Activated B cell treated with CpG ODN at 0.5 μM for 24 hours (primary cell): ENCODE measurements at regions not wholly inside any gene's neighbourhood (a gene's known extent, or its start where the extent isn't known, plus 50 kb on each side); places are given as distances from the start of the nearest gene placed in this dataset.

Source experiments
- ATAC-seq: fragments of 200-7000 bp; cut with Tn5 transposase; one replicate; pipeline ENCODE4 v1.10.0; 2021; ENCODE audit warnings: low read depth, mild to moderate bottlenecking, moderate library complexity
- CTCF ChIA-PET: fragments of 350-600 bp; sonication (Branson Sonifier 250); formaldehyde crosslinking; loops from one replicate; lab custom pipeline; 2021; ENCODE audit warnings: antibody characterized with exemption; lab: Charles Lee
- POLR2A ChIA-PET: fragments of 350-600 bp; sonication (Branson Sonifier 250); formaldehyde crosslinking; loops from one replicate; lab custom pipeline; 2021; ENCODE audit warnings: antibody characterized with exemption; lab: Charles Lee
- DNase-seq: peaks from one replicate; pipeline ENCODE4 v3.0.0; 2022
- H3K27ac Mint-ChIP-seq: one replicate; pipeline ENCODE4 v1.8.0; 2020; ENCODE audit warnings: mixed read lengths
- H3K27me3 Mint-ChIP-seq: one replicate; pipeline ENCODE4 v1.8.0; 2021; ENCODE audit warnings: mixed read lengths
- H3K36me3 Mint-ChIP-seq: one replicate; pipeline ENCODE4 v1.8.0; 2021; ENCODE audit warnings: low read depth, mixed read lengths
- H3K4me1 Mint-ChIP-seq: one replicate; pipeline ENCODE4 v1.8.0; 2021; ENCODE audit warnings: mixed read lengths
- H3K4me3 Mint-ChIP-seq: one replicate; pipeline ENCODE4 v1.8.0; 2020; ENCODE audit warnings: mild to moderate bottlenecking, mixed read lengths
- H3K9me3 Mint-ChIP-seq: one replicate; pipeline ENCODE4 v1.8.0; 2020; ENCODE audit warnings: mixed read lengths
- intact Hi-C: fragments of 100-400 bp; cut with micrococcal nuclease; formaldehyde crosslinking; loops from one replicate; pipeline ENCODE4 v1.15.1; 2024
- TF ChIP-seq, protein P1 (sequence below): fragments of 200-600 bp; IDR thresholded peaks from one replicate; pipeline ENCODE4 v1.8.0; 2022; ENCODE audit warnings: antibody characterized with exemption, mild to moderate bottlenecking

DNA sequence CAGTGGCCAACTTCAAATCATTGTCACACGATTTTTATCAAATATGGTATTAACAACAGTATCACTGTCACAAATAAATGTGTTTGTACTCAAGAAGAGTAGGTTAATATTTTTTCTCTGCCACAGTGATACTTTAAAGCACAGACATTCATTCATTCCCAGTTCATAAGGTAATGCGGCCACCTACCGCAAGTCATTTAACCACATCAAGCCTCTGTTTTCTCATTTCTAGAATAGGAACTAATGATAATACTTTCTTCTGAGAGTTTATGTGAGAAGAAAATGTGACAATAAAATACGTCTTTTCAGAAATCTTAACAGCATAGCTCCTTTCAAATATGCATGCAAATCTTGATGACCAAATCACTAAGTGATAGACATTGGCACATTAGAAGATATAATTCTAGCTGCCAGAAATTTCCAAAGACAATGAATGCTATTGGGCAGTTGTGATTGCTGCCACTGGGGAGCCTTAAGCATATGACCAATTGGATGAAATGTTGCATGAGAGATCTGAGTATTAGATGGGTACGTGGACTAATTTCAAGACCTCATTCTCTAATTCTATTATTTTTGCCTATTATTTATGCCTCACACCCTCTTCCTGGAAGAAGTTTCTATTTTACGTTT is 430.9 kb downstream of the PID1 start:
- Mint-ChIP-seq H3K36me3 (no peaks in the 10 kb centered on the region), H3K27ac (no peak overlapping the region), H3K4me3 (no peak overlapping the region), H3K4me1 (no peaks in the 10 kb centered on the region), H3K27me3 (no peaks in the 10 kb centered on the region), H3K9me3 (no peaks in the 10 kb centered on the region)
- intact Hi-C loops, result no loop called here
- POLR2A ChIA-PET, result no interaction called here
- TF ChIP-seq, protein P1, sequence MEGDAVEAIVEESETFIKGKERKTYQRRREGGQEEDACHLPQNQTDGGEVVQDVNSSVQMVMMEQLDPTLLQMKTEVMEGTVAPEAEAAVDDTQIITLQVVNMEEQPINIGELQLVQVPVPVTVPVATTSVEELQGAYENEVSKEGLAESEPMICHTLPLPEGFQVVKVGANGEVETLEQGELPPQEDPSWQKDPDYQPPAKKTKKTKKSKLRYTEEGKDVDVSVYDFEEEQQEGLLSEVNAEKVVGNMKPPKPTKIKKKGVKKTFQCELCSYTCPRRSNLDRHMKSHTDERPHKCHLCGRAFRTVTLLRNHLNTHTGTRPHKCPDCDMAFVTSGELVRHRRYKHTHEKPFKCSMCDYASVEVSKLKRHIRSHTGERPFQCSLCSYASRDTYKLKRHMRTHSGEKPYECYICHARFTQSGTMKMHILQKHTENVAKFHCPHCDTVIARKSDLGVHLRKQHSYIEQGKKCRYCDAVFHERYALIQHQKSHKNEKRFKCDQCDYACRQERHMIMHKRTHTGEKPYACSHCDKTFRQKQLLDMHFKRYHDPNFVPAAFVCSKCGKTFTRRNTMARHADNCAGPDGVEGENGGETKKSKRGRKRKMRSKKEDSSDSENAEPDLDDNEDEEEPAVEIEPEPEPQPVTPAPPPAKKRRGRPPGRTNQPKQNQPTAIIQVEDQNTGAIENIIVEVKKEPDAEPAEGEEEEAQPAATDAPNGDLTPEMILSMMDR, result no peak
- CTCF ChIA-PET, result no interaction called here
- DNase-seq (no peak), ATAC-seq (no peak)

DNA sequence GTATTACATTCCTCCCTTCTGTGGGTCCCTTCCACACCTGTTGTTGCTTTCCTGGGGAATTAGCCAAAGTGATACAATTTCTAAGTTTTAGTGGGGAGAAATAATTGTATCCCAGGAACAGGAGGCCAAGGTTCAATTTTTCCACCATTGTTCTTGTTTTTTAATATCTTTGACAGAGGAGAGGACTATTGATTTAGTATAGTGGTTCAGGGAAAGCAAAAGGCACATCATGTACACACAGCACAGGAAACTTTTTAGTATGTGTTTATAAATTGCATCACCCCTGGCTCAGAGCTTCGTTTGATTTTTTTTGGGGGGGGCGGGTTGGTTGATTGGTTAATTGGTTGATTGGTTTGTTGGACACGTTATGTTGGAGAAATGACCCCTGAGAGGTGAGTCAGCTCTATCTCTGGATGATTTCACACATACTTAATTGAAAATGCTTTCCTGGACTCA is 431.6 kb downstream of the PID1 start:
- Mint-ChIP-seq H3K36me3 (no peaks in the 10 kb centered on the region), H3K27ac (no peak overlapping the region), H3K9me3 (no peaks in the 10 kb centered on the region), H3K27me3 (no peaks in the 10 kb centered on the region), H3K4me1 (no peaks in the 10 kb centered on the region), H3K4me3 (no peak overlapping the region)
- POLR2A ChIA-PET, result no interaction called here
- DNase-seq (no peak), ATAC-seq (no peak)
- CTCF ChIA-PET, result no interaction called here
- intact Hi-C loops, result no loop called here
- TF ChIP-seq, protein P1, result no peak

DNA sequence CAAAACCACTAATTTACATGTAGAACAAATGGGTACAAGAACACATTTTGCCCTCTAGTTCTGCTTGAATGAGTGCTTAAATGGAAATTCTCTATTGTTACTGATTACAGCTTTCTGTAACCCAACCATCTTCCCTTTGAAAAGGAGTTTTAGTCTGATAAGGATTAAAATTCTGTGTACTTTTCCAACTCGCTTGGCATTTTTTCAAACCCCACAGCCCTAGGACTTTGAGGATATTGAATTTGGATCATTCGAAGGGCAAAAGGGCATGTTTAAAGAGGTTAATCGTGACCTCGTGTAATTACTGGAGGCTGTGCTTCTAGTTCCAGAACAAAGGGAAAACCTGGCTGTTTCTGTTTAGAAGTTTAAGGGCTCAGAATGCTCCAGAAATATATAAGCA is 432.3 kb downstream of the PID1 start:
- CTCF ChIA-PET, result no interaction called here
- ATAC-seq (no peak), DNase-seq (no peak)
- Mint-ChIP-seq H3K36me3 (no peaks in the 10 kb centered on the region), H3K27me3 (no peaks in the 10 kb centered on the region), H3K27ac (no peak overlapping the region), H3K4me1 (no peaks in the 10 kb centered on the region), H3K4me3 (no peak overlapping the region), H3K9me3 (no peaks in the 10 kb centered on the region)
- intact Hi-C loops, result no loop called here
- TF ChIP-seq, protein P1, result no peak
- POLR2A ChIA-PET, result no interaction called here

DNA sequence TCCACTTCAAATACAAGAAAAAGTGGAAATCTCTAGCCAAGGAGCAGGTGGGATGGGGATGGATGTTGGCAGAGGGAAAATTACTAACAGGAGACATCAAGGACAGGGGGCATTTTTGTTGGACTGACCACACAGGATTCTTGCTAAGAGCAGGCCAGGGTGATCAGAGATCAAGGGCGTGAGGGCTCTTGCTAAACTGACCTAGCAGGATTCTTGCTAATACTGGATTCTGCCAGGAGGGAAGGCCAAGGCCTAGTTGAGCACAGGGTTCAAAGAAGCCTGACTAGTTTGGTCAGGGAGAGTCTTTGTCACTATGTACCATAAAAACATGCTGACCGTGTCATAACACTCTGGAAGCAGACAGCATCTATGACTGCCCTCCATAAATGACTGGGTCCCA is 442.7 kb downstream of the PID1 start:
- intact Hi-C loops, result no loop called here
- TF ChIP-seq, protein P1, result no peak
- no peaks in the 10 kb centered on the region for H3K36me3 Mint-ChIP-seq
- ChIA-PET CTCF (no interaction called here), POLR2A (no interaction called here)
- no peak overlapping the region for H3K4me3 Mint-ChIP-seq
- peaks cover 9% of the 10 kb centered on the region for H3K9me3 Mint-ChIP-seq
- ATAC-seq (no peak), DNase-seq (no peak)
- no peaks in the 10 kb centered on the region for H3K27me3 Mint-ChIP-seq
- H3K27ac Mint-ChIP-seq, result no peak overlapping the region
- no peaks in the 10 kb centered on the region for H3K4me1 Mint-ChIP-seq

DNA sequence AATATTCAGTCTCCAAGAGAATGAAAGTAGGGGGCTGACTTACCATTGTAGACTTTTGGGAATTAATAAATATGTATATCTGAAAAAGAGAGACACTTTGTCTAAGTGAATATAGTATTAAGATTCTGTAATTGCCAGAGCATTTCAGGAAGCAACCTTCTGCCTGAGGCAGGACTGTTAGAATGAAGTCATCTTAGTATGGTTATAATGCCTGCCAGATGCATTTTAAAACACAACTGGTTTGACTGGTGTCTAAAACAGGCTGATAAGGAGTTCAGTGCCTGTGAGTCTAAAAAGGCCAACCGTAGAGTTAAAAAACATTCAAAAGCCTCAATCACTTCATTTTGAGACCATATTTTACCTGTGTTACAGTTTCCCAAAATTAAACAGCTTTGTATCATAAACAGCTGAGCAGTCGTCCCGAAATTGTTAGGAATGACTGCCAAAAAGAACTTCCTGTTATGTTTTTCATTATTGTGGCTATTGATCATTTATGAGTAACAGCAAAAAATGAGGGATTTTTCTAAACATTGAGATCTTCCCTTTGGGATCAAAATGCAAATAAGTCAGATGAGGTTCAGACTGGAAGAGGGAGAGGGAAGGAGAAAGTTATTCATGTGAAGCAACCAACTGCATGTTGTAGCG is 443.9 kb downstream of the PID1 start:
- TF ChIP-seq, protein P1, result no peak
- H3K36me3 Mint-ChIP-seq, result no peaks in the 10 kb centered on the region
- peaks cover 9% of the 10 kb centered on the region for H3K9me3 Mint-ChIP-seq
- intact Hi-C loops, result no loop called here
- no peak overlapping the region for H3K4me3 Mint-ChIP-seq
- ChIA-PET POLR2A (no interaction called here), CTCF (no interaction called here)
- no peak for ATAC-seq
- H3K4me1 Mint-ChIP-seq, result no peaks in the 10 kb centered on the region
- H3K27ac Mint-ChIP-seq, result no peak overlapping the region
- no peak for DNase-seq
- H3K27me3 Mint-ChIP-seq, result no peaks in the 10 kb centered on the region
